Activated gamma-delta T cell treated with Interleukin-2 at 50 U/mL for 16 hours (primary cell): ENCODE measurements at regions not wholly inside any gene's neighbourhood (a gene's known extent, or its start where the extent isn't known, plus 50 kb on each side); places are given as distances from the start of the nearest gene placed in this dataset.

Experiments
- DNase-seq: peaks from one replicate; pipeline ENCODE4 v3.0.0-alpha.2; 2020

GRCh38 chr3:25117005-25117593, 311.0 kb upstream of the RARB start:
- DNase-seq: no peak

- DNase-seq: no peak
Observed at GRCh38 chr3:25119682-25120081, 308.4 kb upstream of the RARB start.

GRCh38 chr3:25120665-25121064, 307.4 kb upstream of the RARB start:
- no peak for DNase-seq

GRCh38 chr3:25125201-25125600, 302.9 kb upstream of the RARB start:
- DNase-seq: no peak

- DNase-seq: no peak
Observed at GRCh38 chr3:25128735-25129134, 299.3 kb upstream of the RARB start.

- DNase-seq: no peak
Observed at GRCh38 chr3:25130724-25131520, 297.1 kb upstream of the RARB start.

GRCh38 chr3:25133588-25133987, 294.5 kb upstream of the RARB start:
- DNase-seq: no peak

- DNase-seq: no peak
Observed at GRCh38 chr3:25137606-25138005, 290.5 kb upstream of the RARB start.

GRCh38 chr3:25139267-25139666, 288.8 kb upstream of the RARB start:
- DNase-seq: no peak

- no peak for DNase-seq
Observed at GRCh38 chr3:25142609-25143355, 285.3 kb upstream of the RARB start.

GRCh38 chr3:25143356-25144025, 284.6 kb upstream of the RARB start:
- DNase-seq: no peak

GRCh38 chr3:25144430-25144829, 283.6 kb upstream of the RARB start:
- DNase-seq: no peak

GRCh38 chr3:25145176-25145575, 282.9 kb upstream of the RARB start:
- no peak for DNase-seq

- no peak for DNase-seq
Observed at GRCh38 chr3:25150199-25150598, 277.9 kb upstream of the RARB start.

- no peak for DNase-seq
Observed at GRCh38 chr3:25151281-25151902, 276.7 kb upstream of the RARB start.

GRCh38 chr3:25151903-25152295, 276.2 kb upstream of the RARB start:
- DNase-seq: no peak

- no peak for DNase-seq
Observed at GRCh38 chr3:25153136-25153535, 274.9 kb upstream of the RARB start.

- DNase-seq: no peak
Observed at GRCh38 chr3:25153561-25153960, 274.5 kb upstream of the RARB start.

GRCh38 chr3:25155652-25156471, 272.2 kb upstream of the RARB start:
- DNase-seq: no peak

- no peak for DNase-seq
Observed at GRCh38 chr3:25156626-25157025, 271.4 kb upstream of the RARB start.

- DNase-seq: no peak
Observed at GRCh38 chr3:25165306-25165705, 262.8 kb upstream of the RARB start.

- DNase-seq: no peak
Observed at GRCh38 chr3:25166016-25166415, 262.0 kb upstream of the RARB start.
